ENCODE measurements at regions not wholly inside any gene's neighbourhood (a gene's known extent, or its start where the extent isn't known, plus 50 kb on each side); places are given as distances from the start of the nearest gene placed in this dataset.

GRCh38 chr12:91239481-91239880 is 56.9 kb upstream of the DCN start:
- Histone ChIP-seq H3K79me2 (ENCODE audit: insufficient read depth, low read length) (no peaks in the 10 kb centered on the region), H3K9me3 (ENCODE audit: insufficient read depth, low read length) (no peaks in the 10 kb centered on the region), H3K36me3 (ENCODE audit: low read length) (no peaks in the 10 kb centered on the region), H3K27me3 (ENCODE audit: low read length) (no peaks in the 10 kb centered on the region), H3F3A (ENCODE audit: insufficient read depth) (no peaks in the 10 kb centered on the region), H2AFZ (ENCODE audit: low read depth, low read length, severe bottlenecking) (no peak overlapping the region), H3K27ac (ENCODE audit: low read depth, low read length) (no peak overlapping the region), H4K20me1 (ENCODE audit: low read depth, low read length) (no peaks in the 10 kb centered on the region), H3K9me2 (replicated peaks; ENCODE audit: insufficient read depth, low read length) (no peaks in the 10 kb centered on the region), H3K9ac (ENCODE audit: low read length) (no peak overlapping the region), H3K4me3 (ENCODE audit: insufficient read depth, low read length, poor library complexity, severe bottlenecking) (no peak overlapping the region), H3K4me2 (ENCODE audit: low read depth, low read length, poor library complexity, severe bottlenecking) (no peak overlapping the region)
- no peak for TF ChIP-seq CTCF (IDR thresholded peaks at IDR 0.05; ENCODE audit: insufficient read depth, low read length, poor library complexity, severe bottlenecking)

Data from SU-DHL-6 (cell line).